ENCODE measurements at regions not wholly inside any gene's neighbourhood (a gene's known extent, or its start where the extent isn't known, plus 50 kb on each side); places are given as distances from the start of the nearest gene placed in this dataset.

DNA sequence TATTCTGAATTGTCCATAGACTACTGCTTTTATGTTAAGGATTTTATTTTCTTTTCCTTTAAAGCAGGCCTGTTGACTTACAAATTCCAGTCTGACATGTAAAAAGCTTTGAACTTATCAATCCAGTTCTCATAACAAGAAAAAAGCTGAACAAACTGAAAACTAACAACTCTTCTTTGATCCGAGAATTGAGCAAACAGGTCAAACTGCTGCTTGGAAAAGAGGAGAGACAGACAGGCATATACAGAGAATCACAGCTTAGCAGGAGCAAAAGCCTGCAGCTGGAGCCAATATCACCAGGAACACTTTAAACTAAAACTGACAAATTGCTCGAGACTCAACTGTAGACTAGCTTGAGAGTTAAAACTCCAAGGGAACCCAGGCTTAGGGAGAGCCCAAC lies 85.8 kb downstream of the HINT1 start (continued):
- TF ChIP-seq, protein P1, sequence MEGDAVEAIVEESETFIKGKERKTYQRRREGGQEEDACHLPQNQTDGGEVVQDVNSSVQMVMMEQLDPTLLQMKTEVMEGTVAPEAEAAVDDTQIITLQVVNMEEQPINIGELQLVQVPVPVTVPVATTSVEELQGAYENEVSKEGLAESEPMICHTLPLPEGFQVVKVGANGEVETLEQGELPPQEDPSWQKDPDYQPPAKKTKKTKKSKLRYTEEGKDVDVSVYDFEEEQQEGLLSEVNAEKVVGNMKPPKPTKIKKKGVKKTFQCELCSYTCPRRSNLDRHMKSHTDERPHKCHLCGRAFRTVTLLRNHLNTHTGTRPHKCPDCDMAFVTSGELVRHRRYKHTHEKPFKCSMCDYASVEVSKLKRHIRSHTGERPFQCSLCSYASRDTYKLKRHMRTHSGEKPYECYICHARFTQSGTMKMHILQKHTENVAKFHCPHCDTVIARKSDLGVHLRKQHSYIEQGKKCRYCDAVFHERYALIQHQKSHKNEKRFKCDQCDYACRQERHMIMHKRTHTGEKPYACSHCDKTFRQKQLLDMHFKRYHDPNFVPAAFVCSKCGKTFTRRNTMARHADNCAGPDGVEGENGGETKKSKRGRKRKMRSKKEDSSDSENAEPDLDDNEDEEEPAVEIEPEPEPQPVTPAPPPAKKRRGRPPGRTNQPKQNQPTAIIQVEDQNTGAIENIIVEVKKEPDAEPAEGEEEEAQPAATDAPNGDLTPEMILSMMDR (IDR thresholded peaks at IDR 0.05; ENCODE audit: control extremely low read depth in 1 of 3, insufficient read depth in 1 of 3, low read depth in 1 of 3, low read length in 3 of 3), result no peak

Measured in H1 (cell line).